Activated T-cell treated with anti-CD3 and anti-CD28 coated beads, Interleukin-2, amount 50 U/mL, for 48 hours (primary cell): ENCODE measurements at regions not wholly inside any gene's neighbourhood (a gene's known extent, or its start where the extent isn't known, plus 50 kb on each side); places are given as distances from the start of the nearest gene placed in this dataset.
"Not testable (repeated sequence)": the region's sequence is repeated elsewhere in the genome, so short reads cannot be mapped to it uniquely, and the experiment has no call there.

Experiments
- DNase-seq, 2 experiments: peaks; one replicate each; pipeline ENCODE4 v3.0.0-alpha.2; 2020

GRCh38 chr14:105581551-105582341 lies 55.4 kb downstream of the TMEM121 start:
- no peak for DNase-seq

GRCh38 chr14:105582639-105583038 lies 56.3 kb downstream of the TMEM121 start:
- no peak for DNase-seq

- not testable (repeated sequence) for DNase-seq
Measured at GRCh38 chr14:105583914-105584313, 57.5 kb downstream of the TMEM121 start.

GRCh38 chr14:105585290-105585689 lies 58.9 kb downstream of the TMEM121 start:
- not testable (repeated sequence) for DNase-seq

- DNase-seq: not testable (repeated sequence)
Measured at GRCh38 chr14:105585722-105586121, 59.3 kb downstream of the TMEM121 start.

GRCh38 chr14:105586144-105586872 lies 59.9 kb downstream of the TMEM121 start:
- not testable (repeated sequence) for DNase-seq

- DNase-seq: not testable (repeated sequence)
Measured at GRCh38 chr14:105587034-105587433, 60.7 kb downstream of the TMEM121 start.

- DNase-seq: not testable (repeated sequence)
Measured at GRCh38 chr14:105587482-105588235, 61.3 kb downstream of the TMEM121 start.

GRCh38 chr14:105588236-105588860 lies 62.0 kb downstream of the TMEM121 start:
- no peak for DNase-seq

GRCh38 chr14:105589161-105589925 lies 63.0 kb downstream of the TMEM121 start:
- no peak for DNase-seq

GRCh38 chr14:105589926-105590185 lies 63.5 kb downstream of the TMEM121 start:
- not testable (repeated sequence) for DNase-seq

GRCh38 chr14:105591052-105591451 lies 64.7 kb downstream of the TMEM121 start:
- no peak for DNase-seq

- not testable (repeated sequence) for DNase-seq
Measured at GRCh38 chr14:105591792-105592341, 65.5 kb downstream of the TMEM121 start.

- DNase-seq: not testable (repeated sequence)
Measured at GRCh38 chr14:105592646-105593045, 66.3 kb downstream of the TMEM121 start.

- not testable (repeated sequence) for DNase-seq
Measured at GRCh38 chr14:105595346-105595745, 69.0 kb downstream of the TMEM121 start.

- DNase-seq: not testable (repeated sequence)
Measured at GRCh38 chr14:105596374-105596773, 70.0 kb downstream of the TMEM121 start.

- DNase-seq: not testable (repeated sequence)
Measured at GRCh38 chr14:105598040-105598763, 71.8 kb downstream of the TMEM121 start.

- DNase-seq: not testable (repeated sequence)
Measured at GRCh38 chr14:105598925-105599586, 72.7 kb downstream of the TMEM121 start.

GRCh38 chr14:105600195-105600938 lies 74.0 kb downstream of the TMEM121 start:
- not testable (repeated sequence) for DNase-seq

GRCh38 chr14:105600939-105601359 lies 74.6 kb downstream of the TMEM121 start:
- DNase-seq: no peak
